22Rv1 (cell line): ENCODE measurements at regions not wholly inside any gene's neighbourhood (a gene's known extent, or its start where the extent isn't known, plus 50 kb on each side); places are given as distances from the start of the nearest gene placed in this dataset.

ENCODE experiments used
- ZFX ChIP-seq: fragments of 450-650 bp; IDR thresholded peaks from 2 replicates; pipeline ENCODE4 v1.6.1; 2017; ENCODE audit warnings: antibody characterized with exemption, borderline replicate concordance
- TF ChIP-seq, protein P1 (sequence below): fragments of 450-650 bp; IDR thresholded peaks from 2 replicates; pipeline ENCODE4 v1.5.1; 2017; ENCODE audit warnings: mild to moderate bottlenecking

DNA sequence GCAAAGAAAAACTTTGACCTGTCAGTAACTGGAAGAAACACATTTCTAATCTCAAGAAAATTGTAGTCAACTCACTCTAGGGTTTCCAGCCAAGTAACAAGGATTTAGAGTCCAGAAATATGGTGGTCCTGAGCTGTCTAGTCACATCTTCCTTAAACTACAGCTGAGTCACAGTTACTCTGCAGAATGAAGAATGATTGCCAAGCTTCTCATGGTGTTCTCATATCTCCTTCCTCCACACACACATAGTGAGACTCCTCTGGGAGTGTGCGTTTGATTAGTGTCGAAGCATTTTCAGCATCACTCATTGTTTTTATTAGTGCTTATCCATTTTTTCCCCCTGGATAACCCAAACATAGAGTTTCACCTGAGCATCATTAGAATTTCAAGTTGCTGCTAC, 93.1 kb upstream of the CXCL12 start:
- TF ChIP-seq, protein P1, sequence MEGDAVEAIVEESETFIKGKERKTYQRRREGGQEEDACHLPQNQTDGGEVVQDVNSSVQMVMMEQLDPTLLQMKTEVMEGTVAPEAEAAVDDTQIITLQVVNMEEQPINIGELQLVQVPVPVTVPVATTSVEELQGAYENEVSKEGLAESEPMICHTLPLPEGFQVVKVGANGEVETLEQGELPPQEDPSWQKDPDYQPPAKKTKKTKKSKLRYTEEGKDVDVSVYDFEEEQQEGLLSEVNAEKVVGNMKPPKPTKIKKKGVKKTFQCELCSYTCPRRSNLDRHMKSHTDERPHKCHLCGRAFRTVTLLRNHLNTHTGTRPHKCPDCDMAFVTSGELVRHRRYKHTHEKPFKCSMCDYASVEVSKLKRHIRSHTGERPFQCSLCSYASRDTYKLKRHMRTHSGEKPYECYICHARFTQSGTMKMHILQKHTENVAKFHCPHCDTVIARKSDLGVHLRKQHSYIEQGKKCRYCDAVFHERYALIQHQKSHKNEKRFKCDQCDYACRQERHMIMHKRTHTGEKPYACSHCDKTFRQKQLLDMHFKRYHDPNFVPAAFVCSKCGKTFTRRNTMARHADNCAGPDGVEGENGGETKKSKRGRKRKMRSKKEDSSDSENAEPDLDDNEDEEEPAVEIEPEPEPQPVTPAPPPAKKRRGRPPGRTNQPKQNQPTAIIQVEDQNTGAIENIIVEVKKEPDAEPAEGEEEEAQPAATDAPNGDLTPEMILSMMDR: no peak
- TF ChIP-seq ZFX: no peak
